ENCODE measurements at regions not wholly inside any gene's neighbourhood (a gene's known extent, or its start where the extent isn't known, plus 50 kb on each side); places are given as distances from the start of the nearest gene placed in this dataset.

GRCh38 chr7:14954035-14954434, 51.5 kb upstream of the DGKB start:
- CTCF ChIA-PET: no interaction called here
- no peaks in the 10 kb centered on the region for H3K36me3 Mint-ChIP-seq (ENCODE audit: low read depth)
- POLR2A ChIA-PET: no interaction called here
- H3K9me3 Mint-ChIP-seq (ENCODE audit: insufficient read depth): no peaks in the 10 kb centered on the region
- DNase-seq (no peak), ATAC-seq (no peak)
- H3K27ac Mint-ChIP-seq: no peak overlapping the region
- H3K4me3 Mint-ChIP-seq: no peak overlapping the region
- no peaks in the 10 kb centered on the region for H3K27me3 Mint-ChIP-seq (ENCODE audit: low read depth)
- H3K4me1 Mint-ChIP-seq (ENCODE audit: low read depth): no peaks in the 10 kb centered on the region

Data from activated CD8-positive, alpha-beta T cell treated with anti-CD3 and anti-CD28 coated beads, Interleukin-2, amount 10 ng/mL, durations not matched to agents 7 days and 5 days (primary cell).